HG02588 (cell line): ENCODE measurements at regions not wholly inside any gene's neighbourhood (a gene's known extent, or its start where the extent isn't known, plus 50 kb on each side); places are given as distances from the start of the nearest gene placed in this dataset.
"Not testable (repeated sequence)": the region's sequence is repeated elsewhere in the genome, so short reads cannot be mapped to it uniquely, and the experiment has no call there.

Experiments
- ATAC-seq: cut with Tn5 transposase; IDR thresholded peaks from one replicate; pipeline ENCODE4 v1.9.1; 2021; ENCODE audit warnings: mild to moderate bottlenecking, moderate library complexity; ENCODE audit not compliant: unreplicated experiment

DNA sequence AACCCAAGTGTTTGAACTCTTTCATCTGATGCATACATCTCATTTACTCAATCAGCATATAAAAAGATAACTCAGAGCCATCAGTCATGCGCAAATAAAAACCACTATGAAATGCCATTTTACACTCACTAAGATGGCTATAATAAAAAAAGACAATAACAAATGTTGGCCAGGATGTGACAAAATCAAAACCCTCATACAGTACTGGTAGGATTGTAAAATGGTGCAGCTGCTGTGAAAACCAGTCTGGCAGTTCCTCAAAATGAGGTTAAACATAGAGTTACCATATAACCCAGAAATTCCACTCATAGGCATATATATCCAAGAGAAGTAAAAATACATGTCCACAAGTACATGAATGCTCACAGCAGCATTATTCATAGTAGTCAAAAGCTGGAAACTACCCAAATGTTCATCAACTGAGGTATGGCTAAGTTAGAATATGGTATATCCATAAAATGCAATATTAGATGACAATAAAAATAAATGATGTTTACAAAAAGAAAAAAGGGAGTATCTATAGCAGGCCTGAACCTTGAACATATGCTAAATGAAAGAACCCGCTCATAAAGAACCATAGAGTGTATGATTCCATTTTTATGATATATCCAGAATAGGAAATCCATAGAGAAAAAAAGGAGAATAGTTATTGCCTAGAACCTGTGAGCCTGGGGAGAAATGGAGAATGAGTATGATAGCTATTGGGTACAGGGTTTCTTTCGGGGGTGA is 265.1 kb downstream of the SIPA1L2 start:
- no peak for ATAC-seq

GRCh38 chr1:232363008-232363407 is 266.9 kb downstream of the SIPA1L2 start:
- ATAC-seq, result no peak

- no peak for ATAC-seq
Observed at GRCh38 chr1:232357416-232357815, 272.5 kb downstream of the SIPA1L2 start.

DNA sequence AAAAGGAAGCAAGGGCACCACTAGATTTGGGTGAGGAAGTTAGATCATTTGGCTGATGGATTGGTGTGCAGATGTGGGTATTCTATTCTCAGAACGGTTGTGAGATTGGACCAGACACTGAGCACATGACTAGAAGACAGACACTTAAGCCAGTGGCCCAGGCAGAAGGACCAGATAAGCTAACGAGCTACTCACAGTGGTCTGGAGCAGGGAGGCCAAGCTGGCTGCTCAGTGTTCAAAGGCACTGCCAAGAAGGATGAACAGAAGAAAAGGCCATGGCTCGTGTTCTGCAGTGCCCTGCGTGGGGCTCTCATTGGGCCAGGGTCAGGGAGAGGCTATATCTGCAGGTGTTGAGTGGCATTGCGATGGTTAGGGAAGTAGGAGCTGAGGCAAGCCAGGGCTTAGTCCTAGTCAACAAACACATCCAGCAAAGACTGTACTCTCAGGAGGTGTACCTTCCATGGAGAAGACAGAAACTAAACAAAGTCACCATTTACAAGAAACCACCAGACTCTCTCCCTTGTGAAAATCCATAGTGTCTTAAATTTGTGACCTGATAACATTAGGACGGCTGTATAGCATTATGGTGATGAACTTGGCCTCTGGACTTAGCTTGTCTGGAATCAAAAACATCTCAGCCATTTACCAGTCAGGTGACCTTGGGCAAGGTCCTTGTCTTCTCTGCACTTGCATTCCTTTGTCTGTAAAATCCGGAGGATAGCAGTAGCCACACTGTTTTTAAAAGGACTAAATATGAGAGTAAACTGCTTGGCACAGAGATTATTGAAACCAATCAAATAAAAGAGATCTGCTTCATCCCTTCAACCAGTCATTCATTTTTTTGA is 274.5 kb downstream of the SIPA1L2 start:
- no peak for ATAC-seq

DNA sequence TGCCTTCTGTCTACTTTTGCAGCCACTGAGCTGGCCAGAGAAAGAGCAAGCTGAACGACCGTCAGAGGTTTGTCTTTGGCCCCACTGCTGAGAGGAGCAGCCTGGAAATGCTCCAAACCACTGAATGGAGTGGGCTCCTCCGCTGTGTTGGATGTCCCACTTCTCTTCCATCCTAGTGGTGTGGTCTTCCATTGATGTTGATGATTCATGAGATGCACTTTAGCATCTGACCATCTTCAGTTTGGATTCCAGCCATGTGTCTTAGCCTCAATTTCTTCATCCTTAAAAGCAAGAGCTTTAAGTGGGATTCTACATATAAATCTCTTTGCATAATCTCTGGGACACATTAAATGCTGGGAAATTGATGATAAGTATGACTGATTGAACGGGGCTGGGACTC is 276.9 kb downstream of the SIPA1L2 start:
- ATAC-seq, result no peak

GRCh38 chr1:232352366-232352765 is 277.6 kb downstream of the SIPA1L2 start:
- no peak for ATAC-seq

DNA sequence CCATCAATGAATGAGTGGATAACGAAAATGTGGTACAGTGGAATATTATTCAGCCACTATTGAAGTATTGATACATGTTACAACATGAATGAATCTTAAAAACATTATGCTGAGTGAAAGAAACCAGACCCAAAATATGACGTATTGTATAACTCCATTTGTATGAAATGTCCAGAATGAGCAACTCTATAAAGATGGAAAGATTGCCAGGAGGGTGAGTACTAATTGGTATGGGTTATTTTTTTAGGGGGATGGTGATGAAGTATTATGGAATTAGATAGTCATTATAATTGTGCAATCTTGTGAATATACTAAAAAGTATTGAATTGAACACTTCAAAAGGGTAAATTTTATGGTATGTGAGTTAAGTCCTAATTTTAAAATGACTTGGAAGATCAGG is 278.6 kb downstream of the SIPA1L2 start:
- ATAC-seq, result no peak

GRCh38 chr1:232346844-232347243 is 283.1 kb downstream of the SIPA1L2 start:
- ATAC-seq, result no peak

DNA sequence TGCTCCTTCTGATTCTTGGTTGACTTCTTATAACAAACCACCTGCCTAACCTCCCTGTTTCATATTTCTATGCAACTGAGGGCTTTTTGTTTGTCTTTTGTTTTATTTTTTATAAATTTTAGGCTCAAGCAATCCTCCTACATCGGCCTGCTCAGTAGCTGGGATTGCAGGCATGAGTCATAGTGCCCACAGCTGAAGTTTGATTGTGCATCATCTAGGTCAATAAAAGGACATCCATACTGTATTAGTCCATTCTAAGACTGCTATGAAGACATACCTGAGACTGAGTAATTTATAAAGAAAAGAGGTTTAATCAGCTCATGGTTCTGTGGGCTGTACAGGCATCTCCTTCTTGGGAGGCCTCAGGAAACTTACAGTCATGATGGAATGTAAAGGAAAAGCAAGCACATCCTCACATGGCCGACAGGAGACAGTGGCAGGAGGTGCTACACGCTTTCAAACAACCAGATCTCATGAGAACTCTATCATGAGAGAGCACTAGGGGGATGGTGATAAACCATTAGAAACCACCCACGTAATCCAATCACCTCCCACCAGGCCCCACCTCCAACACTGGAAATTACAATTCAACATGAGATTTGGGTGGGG is 285.0 kb downstream of the SIPA1L2 start:
- ATAC-seq, result no peak

DNA sequence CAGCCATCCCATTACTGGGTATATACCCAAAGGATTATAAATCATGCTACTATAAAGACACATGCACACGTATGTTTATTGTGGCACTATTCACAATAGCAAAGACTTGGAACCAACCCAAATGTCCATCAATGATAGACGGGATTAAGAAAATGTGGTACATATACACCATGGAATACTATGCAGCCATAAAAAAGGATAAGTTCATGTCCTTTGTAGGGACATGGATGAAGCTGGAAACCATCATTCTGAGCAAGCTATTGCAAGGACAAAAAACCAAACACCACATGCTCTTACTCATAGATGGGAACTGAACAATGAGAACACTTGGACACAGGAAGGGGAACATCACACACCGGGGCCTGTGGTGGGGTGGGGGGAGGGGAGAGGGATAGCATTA is 285.7 kb downstream of the SIPA1L2 start:
- ATAC-seq, result not testable (repeated sequence)

DNA sequence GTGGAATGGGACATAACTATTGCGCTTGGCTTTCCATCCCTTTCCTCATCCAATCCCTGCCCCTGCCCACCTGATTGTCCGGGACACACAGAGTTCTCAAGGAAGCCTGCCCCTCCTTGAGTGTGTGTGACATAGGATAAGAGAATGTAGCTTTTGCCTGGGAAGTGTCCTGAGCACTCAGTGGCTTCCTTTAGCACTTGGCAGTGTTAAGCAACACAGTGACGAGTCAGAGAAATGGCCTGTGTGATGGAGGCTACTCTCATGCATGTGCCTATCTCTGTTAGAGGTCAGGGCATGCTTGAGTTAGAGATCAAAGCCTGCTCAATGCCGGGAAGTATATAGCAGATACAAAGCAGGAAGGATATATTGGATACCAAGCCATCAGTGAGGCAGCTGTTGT is 289.5 kb downstream of the SIPA1L2 start:
- ATAC-seq, result no peak

DNA sequence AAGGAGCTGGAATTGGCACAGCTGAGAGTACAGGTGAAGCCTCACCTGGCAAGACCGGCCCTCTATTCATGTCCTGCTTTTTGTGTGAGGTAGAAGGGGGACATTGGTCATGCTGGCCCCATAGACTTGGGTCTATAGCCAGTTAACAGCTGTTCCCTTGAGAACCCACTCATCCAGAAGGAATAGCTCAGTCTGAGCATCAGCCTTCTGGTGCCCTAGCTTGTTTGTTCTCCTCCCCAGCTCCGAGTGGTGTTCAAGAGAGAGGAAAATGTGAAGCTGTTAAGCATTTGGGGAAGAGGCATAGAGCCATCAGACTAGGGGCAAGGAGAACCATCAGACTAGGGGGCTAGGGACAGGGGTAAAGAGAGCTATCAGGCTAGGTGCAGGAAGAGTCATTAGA is 290.9 kb downstream of the SIPA1L2 start:
- ATAC-seq, result no peak

- ATAC-seq, result no peak
Observed at GRCh38 chr1:232335741-232336293, 294.1 kb downstream of the SIPA1L2 start.

DNA sequence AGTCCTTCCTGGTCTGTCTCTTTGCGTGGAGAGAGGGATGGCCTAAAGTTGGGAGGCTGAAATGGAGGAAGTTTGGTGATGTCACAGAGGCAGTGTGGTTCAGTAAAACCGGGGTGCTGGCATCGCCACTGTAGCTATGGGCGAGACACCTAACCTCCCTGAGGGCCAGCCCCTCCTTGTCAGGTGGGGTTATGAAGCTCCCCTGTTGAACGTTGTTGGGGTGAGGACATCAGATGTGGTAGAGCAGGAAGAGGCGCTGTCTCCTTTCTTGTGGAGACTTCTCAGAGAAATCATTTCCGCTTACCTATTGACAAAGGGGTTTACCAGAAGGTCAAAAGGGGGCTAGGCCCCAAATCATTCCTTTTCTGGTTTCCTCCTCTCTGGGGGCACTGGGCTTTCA is 294.7 kb downstream of the SIPA1L2 start:
- no peak for ATAC-seq

DNA sequence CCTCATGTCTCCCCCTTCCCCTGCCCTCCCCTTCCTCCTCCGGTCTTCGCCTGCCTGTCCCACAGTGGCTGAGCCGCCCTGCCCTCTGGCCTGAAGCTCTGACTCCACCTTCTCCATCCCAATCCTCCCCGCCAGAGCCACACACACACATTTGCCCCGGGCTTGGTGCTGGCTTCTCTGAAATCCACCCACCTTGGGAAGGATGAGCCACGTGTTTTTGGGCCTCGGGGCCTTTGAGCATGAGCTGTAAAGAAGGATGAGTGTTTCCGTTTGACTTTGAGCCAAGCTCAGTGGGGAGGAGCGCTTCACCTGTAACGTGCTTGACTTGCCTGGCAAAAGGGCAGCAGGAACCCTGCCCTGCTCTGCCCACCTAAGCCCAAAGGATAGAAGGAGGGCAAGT is 295.1 kb downstream of the SIPA1L2 start:
- ATAC-seq, result no peak

DNA sequence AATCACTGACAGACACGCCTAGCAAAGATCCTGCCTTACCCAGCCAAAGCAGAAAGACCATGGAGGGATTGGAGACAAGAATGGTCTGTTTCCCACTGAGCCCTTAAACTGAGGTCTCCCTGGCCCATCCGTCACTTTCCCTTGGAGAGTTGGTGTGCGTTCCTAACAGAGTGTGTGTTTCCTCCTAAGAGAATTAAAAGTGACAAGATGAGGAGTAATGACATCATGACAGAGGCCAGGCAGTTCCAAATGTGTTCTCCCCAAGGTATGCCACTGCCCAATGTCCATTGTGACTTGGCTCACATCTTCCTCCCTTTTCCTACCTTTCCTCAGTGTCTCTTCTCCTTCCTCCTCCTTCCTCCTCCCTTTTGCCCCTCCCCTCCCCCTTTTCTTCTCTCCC is 295.7 kb downstream of the SIPA1L2 start:
- no peak for ATAC-seq

DNA sequence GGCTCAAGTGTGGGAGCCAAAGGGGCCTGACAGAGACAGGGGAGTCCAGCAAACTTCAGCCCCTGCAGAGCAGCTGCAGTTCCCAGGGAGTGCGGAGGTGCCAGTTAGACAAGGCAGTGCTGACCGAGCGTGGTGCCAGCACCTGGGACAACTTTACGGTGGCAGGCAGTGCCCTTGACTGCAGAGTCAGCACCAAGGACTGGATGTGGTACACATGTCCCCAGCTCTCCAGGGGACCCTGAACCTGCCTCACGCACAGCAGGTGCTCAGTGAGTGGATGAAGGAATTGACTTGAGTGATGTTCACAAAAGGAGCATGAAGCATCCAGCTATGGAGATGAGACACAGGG is 296.5 kb downstream of the SIPA1L2 start:
- ATAC-seq, result no peak

GRCh38 chr1:232332710-232333418 is 297.1 kb downstream of the SIPA1L2 start:
- ATAC-seq, result not testable (repeated sequence)

DNA sequence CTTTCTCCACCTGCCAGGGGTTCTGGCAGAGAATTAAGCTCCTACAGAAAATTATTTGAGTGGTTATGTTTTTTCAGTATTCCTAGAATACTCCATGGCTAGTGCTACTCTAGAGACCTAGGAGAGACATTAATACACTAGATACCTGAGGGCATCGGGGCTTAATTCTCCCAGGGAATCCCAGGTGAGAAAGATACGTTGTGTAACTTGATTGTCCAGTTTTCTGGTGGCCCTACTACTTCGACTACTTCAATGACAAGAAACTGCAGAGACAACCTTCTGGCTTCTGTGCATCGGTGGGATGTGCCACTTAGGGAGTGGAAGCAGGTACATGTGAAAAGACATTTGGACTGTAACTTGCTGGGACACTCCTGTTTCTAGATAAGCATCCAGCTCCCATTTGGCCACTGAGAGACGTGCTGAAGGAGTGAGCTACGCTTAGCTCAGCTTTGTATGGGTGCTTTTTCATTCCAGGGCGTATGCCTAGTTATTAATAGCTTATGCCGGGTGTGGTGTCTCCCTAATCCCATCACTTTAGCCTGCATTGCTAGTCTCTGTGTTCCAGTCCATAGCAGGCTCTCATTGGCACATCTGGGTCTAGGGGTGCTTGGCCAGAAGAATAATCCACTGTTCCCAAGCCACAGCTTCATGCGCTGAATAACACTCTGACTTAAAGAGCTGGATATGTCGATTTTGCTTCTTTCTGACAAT is 300.7 kb downstream of the SIPA1L2 start:
- ATAC-seq, result no peak

- no peak for ATAC-seq
Observed at GRCh38 chr1:232328486-232329102, 301.3 kb downstream of the SIPA1L2 start.
